OCI-LY7 (cell line): ENCODE measurements at regions not wholly inside any gene's neighbourhood (a gene's known extent, or its start where the extent isn't known, plus 50 kb on each side); places are given as distances from the start of the nearest gene placed in this dataset.

Experiments
- CTCF ChIP-seq: fragments of 200-600 bp; sonication (generic); conservative IDR thresholded peaks from 2 replicates; pipeline ENCODE4 v1.5.1; 2014; ENCODE audit warnings: mild to moderate bottlenecking, antibody characterized with exemption, low read length, moderate library complexity, mixed read lengths
- EZH2phosphoT487 ChIP-seq: fragments of 200-600 bp; sonication (generic); IDR thresholded peaks from 2 replicates; pipeline ENCODE4 v1.6.1; 2018; ENCODE audit warnings: low read depth, borderline replicate concordance, mild to moderate bottlenecking, mixed run types, antibody characterized with exemption, low read length, moderate library complexity, mixed read lengths

DNA sequence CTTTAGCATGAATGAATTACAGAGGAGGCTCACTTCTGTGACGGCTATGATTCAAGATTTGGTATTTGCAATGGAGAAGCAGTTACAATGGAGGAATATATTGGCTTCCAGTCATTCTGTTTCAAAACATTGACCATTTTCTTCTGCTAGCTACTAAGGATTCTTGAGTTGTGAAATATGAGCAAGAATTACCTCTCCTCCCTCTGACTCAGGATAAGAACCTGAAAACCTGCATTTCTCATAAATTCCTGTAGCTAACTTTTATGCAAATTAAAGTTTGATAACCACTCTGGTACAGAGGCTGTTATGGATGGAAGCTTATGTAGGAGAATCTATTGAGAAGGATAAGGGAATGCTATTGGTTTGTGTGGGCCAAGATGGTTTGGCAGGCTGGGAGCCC lies 84.1 kb upstream of the MYRIP start:
- TF ChIP-seq CTCF (no peak), EZH2phosphoT487 (no peak)
